GM23248 (cell line): ENCODE measurements at regions not wholly inside any gene's neighbourhood (a gene's known extent, or its start where the extent isn't known, plus 50 kb on each side); places are given as distances from the start of the nearest gene placed in this dataset.
A peak's percentile ranks its signal among the peaks of the same experiment; 100 is the strongest.

Experiments used
- DNase-seq: peaks from one replicate; pipeline ENCODE4 v3.0.0-alpha.2; 2015
- H2AFZ ChIP-seq: fragments of 200-600 bp; sonication (generic); 2 replicates; pipeline ENCODE4 v1.6.1; 2016; ENCODE audit warnings: antibody characterized with exemption
- H3F3A ChIP-seq: fragments of 200-600 bp; sonication (generic); 2 replicates; pipeline ENCODE4 v1.6.1; 2016; ENCODE audit warnings: mild to moderate bottlenecking, antibody characterized with exemption, mixed run types; ENCODE audit not compliant: insufficient read depth
- H3K27ac ChIP-seq: fragments of 200-600 bp; sonication (generic); 2 replicates; pipeline ENCODE4 v1.5.1; 2016; ENCODE audit warnings: mild to moderate bottlenecking
- H3K27me3 ChIP-seq: fragments of 200-600 bp; sonication (generic); replicated peaks from 2 replicates; pipeline ENCODE4 v1.6.1; 2016; ENCODE audit warnings: mild to moderate bottlenecking; ENCODE audit not compliant: insufficient read depth
- H3K36me3 ChIP-seq: fragments of 200-600 bp; sonication (generic); 2 replicates; pipeline ENCODE4 v1.6.1; 2016; ENCODE audit warnings: low read depth, mild to moderate bottlenecking
- H3K4me1 ChIP-seq: fragments of 200-600 bp; sonication (generic); 2 replicates; pipeline ENCODE4 v1.6.1; 2016; ENCODE audit warnings: mild to moderate bottlenecking; ENCODE audit not compliant: insufficient read depth
- H3K4me2 ChIP-seq: fragments of 200-600 bp; sonication (generic); one replicate; pipeline ENCODE4 v1.6.1; 2016; ENCODE audit warnings: mild to moderate bottlenecking; ENCODE audit not compliant: unreplicated experiment
- H3K4me3 ChIP-seq: fragments of 200-600 bp; sonication (generic); 2 replicates; pipeline ENCODE4 v1.5.1; 2016; ENCODE audit warnings: mild to moderate bottlenecking
- H3K79me2 ChIP-seq: fragments of 200-600 bp; sonication (generic); 2 replicates; pipeline ENCODE4 v1.6.1; 2016; ENCODE audit warnings: mild to moderate bottlenecking; ENCODE audit not compliant: insufficient read depth
- H3K9ac ChIP-seq: fragments of 200-600 bp; sonication (generic); 2 replicates; pipeline ENCODE4 v1.6.1; 2016; ENCODE audit warnings: mild to moderate bottlenecking
- H3K9me2 ChIP-seq: fragments of 200-600 bp; sonication (generic); 2 replicates; pipeline ENCODE4 v1.6.1; 2016; ENCODE audit warnings: mixed run types, mild to moderate bottlenecking, moderate library complexity; ENCODE audit not compliant: insufficient read depth
- H3K9me3 ChIP-seq: fragments of 200-600 bp; sonication (generic); one replicate; pipeline ENCODE4 v1.6.1; 2017; ENCODE audit warnings: low read depth
- H4K20me1 ChIP-seq: fragments of 200-600 bp; sonication (generic); 2 replicates; pipeline ENCODE4 v1.6.0; 2016; ENCODE audit not compliant: insufficient read depth
- EZH2 ChIP-seq: fragments of 200-600 bp; sonication (generic); IDR thresholded peaks from 2 replicates; pipeline ENCODE4 v1.6.1; 2018; ENCODE audit warnings: antibody characterized with exemption, mild to moderate bottlenecking; ENCODE audit not compliant: insufficient read depth, poor library complexity, severe bottlenecking
- EZH2phosphoT487 ChIP-seq: fragments of 200-600 bp; sonication (generic); IDR thresholded peaks from 2 replicates; pipeline ENCODE4 v1.6.1; 2018; ENCODE audit warnings: antibody characterized with exemption, moderate library complexity, mild to moderate bottlenecking, low read depth; ENCODE audit not compliant: insufficient read depth
- WGBS, 2 experiments: methylation state at CpG; one replicate each; pipeline ENCODE4 v1.1.6; 2015 to 2017; ENCODE audit warnings: low lambda C conversion rate in 2 of 2, low coverage in 1 of 2; ENCODE audit errors: missing lambda C conversion rate in 2 of 2; 5-methylcytosine and 5-hydroxymethylcytosine counted together
- in situ Hi-C: fragments of 300-500 bp; cut with MboI; formaldehyde crosslinking; loops from 2 replicates; pipeline ENCODE4 v1.15.0; 2020

DNA sequence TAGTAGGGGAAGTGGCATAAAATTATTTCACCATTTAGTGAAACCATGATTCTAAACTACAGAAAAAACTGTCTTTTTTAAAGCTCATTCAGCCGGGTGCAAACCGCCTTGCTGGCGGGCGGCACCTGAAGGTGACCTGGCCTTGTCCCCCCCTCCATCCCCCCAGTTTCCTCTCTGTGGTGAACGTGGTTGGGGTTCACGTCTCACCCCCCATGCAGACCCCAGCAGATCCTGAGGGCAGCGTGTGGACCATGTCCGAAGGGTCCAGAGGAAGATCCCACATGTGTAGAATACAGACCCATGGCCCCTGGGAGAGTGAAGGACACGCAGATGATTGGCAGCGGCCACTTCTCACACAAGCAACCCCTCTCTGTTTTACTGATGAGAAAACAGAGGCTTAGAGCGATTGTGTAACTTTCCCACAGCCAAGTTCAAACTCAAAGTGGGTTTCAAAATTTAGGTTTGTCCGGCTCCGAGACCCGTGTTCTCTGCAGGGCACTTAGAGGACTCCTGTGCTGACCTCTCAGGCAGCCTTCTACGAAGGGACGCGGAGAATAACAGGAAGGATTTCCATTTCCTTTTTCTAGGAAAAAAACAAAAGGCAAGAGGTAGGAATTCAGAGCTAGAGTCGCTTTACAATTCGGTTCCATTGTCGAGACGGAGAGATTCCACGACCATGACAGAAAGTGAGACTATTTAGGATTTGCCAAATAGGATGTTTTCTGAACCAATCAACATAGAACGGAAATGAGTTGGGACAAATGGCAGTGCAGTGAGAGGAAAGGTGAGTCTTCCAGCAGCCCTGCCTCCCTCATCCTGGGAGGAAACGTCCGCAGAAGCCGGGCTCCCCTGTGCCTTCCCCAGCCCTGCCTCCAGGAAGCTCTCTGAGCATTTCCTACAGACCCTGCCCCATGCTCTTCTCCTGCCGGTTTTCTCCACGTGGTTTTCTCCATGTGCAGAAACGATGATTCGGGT, 67.6 kb upstream of the PITRM1 start:
- Histone ChIP-seq H3K9ac (no peak overlapping the region), H3K4me2 (no peak overlapping the region), H3K79me2 (no peaks in the 10 kb centered on the region)

DNA sequence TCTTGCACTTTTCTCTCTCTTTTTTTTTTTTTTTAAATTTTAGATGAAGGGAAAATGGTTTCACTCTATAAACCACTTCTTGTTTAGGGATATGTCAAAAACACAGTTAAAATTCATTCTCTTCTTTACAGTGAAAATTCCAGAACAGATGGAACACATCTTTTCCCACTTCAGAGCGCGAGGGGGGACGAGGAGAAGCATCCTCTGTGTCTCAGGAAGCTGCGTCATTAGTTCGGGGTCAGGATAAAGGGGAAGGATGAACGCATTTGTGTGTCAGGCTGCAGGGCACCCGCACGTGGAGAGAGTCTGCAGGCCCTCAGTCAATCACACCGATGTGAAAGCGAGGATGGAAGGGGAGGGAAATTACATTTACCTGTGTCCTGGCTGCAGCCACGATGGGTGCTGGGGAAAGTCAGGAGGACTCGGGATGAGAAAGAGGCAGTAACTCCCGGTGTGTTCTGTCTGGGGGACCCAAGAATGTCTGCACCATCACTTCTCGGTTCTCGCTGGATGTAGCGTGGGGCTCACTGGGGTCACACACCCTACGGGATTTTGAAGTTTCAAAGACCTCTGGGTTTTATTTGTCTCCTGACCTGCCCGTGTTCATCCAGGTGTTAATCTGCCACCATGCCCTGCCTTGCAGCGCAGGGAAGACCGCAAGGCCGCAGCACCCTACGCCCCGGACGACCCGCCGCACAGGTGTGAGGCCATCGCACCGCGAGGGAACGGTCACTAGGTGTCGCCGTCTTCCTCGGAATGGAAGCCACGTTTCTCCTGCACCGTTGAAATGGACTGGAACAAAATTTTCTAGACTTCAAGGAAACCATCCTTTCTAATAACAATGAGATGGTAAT, 66.7 kb upstream of the PITRM1 start:
- no peaks in the 10 kb centered on the region for H3K9me2 ChIP-seq
- H3K9ac ChIP-seq = no peak overlapping the region
- H2AFZ ChIP-seq = no peak overlapping the region
- H3K4me1 ChIP-seq = no peaks in the 10 kb centered on the region
- H3K27ac ChIP-seq = no peak overlapping the region
- H4K20me1 ChIP-seq = no peaks in the 10 kb centered on the region
- no peak overlapping the region for H3K4me3 ChIP-seq
- TF ChIP-seq EZH2 (no peak), EZH2phosphoT487 (no peak)
- in situ Hi-C loops = loop anchor here (25.0 kb wide), 3 partner anchors 998 to 1423 kb away; no protein-coding TSS in a partner anchor
- H3K4me2 ChIP-seq = no peak overlapping the region
- 27% methylated on average over 35 of the region's 35 CpGs for WGBS, 2 experiments
- H3K79me2 ChIP-seq = no peaks in the 10 kb centered on the region
- no peaks in the 10 kb centered on the region for H3F3A ChIP-seq
- H3K27me3 ChIP-seq = no peaks in the 10 kb centered on the region
- H3K9me3 ChIP-seq = no peaks in the 10 kb centered on the region
- H3K36me3 ChIP-seq = no peaks in the 10 kb centered on the region
- peak; percentile 78 for DNase-seq

More for the DNA sequence above, 67.6 kb upstream of the PITRM1 start:
- Histone ChIP-seq H3K4me1 (no peaks in the 10 kb centered on the region), H3K27me3 (no peaks in the 10 kb centered on the region), H3F3A (no peaks in the 10 kb centered on the region), H4K20me1 (no peaks in the 10 kb centered on the region), H2AFZ (no peak overlapping the region), H3K9me3 (no peaks in the 10 kb centered on the region), H3K27ac (no peak overlapping the region), H3K9me2 (no peaks in the 10 kb centered on the region), H3K36me3 (no peaks in the 10 kb centered on the region), H3K4me3 (no peak overlapping the region)
- TF ChIP-seq EZH2phosphoT487 (no peak), EZH2 (no peak)
- in situ Hi-C loops = loop anchor here (10.0 to 25.0 kb wide), 5 partner anchors 225 to 1422 kb away; no protein-coding TSS in a partner anchor
- WGBS, 2 experiments = 87 to 88% methylated on average over 30 of the region's 30 CpGs
- no peak for DNase-seq

DNA sequence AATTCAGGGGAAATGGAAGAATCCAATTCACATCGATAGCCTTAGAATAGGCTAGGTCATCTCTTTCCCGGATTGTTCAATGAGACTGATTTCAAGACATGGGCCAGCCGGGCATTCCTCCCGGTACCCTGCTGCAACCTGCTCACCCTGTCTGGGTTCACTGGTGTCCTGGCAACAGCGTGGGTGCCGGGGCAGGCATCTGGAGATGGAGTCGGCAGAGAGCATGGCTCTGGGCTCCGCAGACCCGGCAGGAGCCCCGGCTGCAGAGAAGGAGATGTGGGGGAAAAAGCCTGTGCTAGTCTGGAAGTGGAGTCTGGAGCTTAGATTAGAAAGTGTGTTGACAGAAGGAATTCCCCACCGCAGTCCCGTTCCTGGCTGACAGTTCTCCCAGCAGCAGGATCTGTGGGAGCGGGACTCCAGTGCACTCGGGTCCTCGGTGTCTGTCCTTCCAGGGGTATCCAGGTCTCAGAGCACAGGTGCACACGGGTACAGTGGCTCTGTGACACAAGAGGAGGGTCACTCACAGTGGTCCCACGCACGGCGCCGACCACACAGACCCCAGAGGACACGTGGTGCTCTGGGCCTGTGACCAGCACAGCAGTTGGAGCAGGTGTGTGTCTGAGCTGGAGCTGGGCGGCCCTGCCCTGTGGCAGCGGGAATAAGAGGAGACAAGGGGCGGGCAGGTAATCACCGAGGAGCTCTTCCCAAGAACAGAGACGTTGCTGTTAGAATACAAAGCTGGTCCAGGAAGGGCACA, 65.7 kb upstream of the PITRM1 start:
- Histone ChIP-seq H4K20me1 (no peaks in the 10 kb centered on the region), H3K4me3 (no peak overlapping the region), H3K4me2 (no peak overlapping the region), H3K27ac (no peak overlapping the region), H3K9me2 (no peaks in the 10 kb centered on the region), H3K4me1 (no peaks in the 10 kb centered on the region), H3K36me3 (no peaks in the 10 kb centered on the region), H3F3A (no peaks in the 10 kb centered on the region), H3K9ac (no peak overlapping the region), H3K79me2 (no peaks in the 10 kb centered on the region), H2AFZ (no peak overlapping the region), H3K27me3 (no peaks in the 10 kb centered on the region), H3K9me3 (no peaks in the 10 kb centered on the region)
- in situ Hi-C loops = loop anchor here (25.0 kb wide), 3 partner anchors 999 to 1424 kb away; no protein-coding TSS in a partner anchor
- WGBS, 2 experiments = 71 to 72% methylated on average over 26 of the region's 26 CpGs
- TF ChIP-seq EZH2 (no peak), EZH2phosphoT487 (no peak)
- DNase-seq = no peak

DNA sequence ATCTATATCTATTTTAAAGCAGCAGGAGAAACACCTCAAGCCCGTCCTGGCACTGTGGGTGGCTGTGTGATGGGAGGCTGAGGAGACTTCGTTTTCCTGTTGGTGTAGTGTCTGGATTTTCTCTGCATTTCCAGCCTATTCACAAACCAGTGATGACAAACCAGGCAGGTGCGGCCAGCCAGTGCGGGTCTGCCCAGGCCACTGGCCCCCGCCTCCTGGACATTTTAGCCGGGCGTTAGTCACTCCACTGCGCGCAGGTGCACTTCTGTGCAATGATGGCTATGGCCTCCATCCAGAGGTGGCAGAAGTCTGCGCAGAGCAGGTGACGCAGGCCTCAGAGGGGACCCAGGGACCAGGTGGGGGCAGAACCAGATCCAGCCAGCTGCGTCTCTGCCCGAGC, 64.9 kb upstream of the PITRM1 start:
- Histone ChIP-seq H2AFZ (no peak overlapping the region), H3K9ac (no peak overlapping the region), H3K4me1 (no peaks in the 10 kb centered on the region), H4K20me1 (no peaks in the 10 kb centered on the region), H3K27me3 (no peaks in the 10 kb centered on the region), H3K9me2 (no peaks in the 10 kb centered on the region), H3K27ac (no peak overlapping the region), H3K4me3 (no peak overlapping the region), H3K9me3 (no peaks in the 10 kb centered on the region), H3K79me2 (no peaks in the 10 kb centered on the region), H3K36me3 (no peaks in the 10 kb centered on the region), H3K4me2 (no peak overlapping the region), H3F3A (no peaks in the 10 kb centered on the region)
- 92 to 93% methylated on average over 13 of the region's 13 CpGs for WGBS, 2 experiments
- DNase-seq = no peak
- TF ChIP-seq EZH2phosphoT487 (no peak), EZH2 (no peak)
- in situ Hi-C loops = loop anchor here (25.0 kb wide), 3 partner anchors 1000 to 1425 kb away; no protein-coding TSS in a partner anchor
